GM12878 (cell line): ENCODE measurements at regions not wholly inside any gene's neighbourhood (a gene's known extent, or its start where the extent isn't known, plus 50 kb on each side); places are given as distances from the start of the nearest gene placed in this dataset.

Experiments
- CBFB ChIP-seq: IDR thresholded peaks from 2 replicates; pipeline ENCODE4 v1.6.1; 2016; ENCODE audit warnings: antibody characterized with exemption, low read depth
- CREB1 ChIP-seq: IDR thresholded peaks from 2 replicates; pipeline ENCODE4 v1.6.1; 2012; ENCODE audit warnings: low read depth, mild to moderate bottlenecking, inconsistent platforms
- PAX5 ChIP-seq: IDR thresholded peaks from 2 replicates; pipeline ENCODE4 v1.6.1; 2011; ENCODE audit warnings: low read depth, low read length, borderline replicate concordance
- SIX5 ChIP-seq: IDR thresholded peaks from 2 replicates; pipeline ENCODE4 v1.6.1; 2011; ENCODE audit warnings: mild to moderate bottlenecking, low read depth, low read length, moderate library complexity; ENCODE audit not compliant: severe bottlenecking
- TF ChIP-seq, protein P1 (sequence below), 3 experiments: IDR thresholded peaks in 2 of 3; conservative IDR thresholded peaks in 1 of 3; 2 replicates each; pipeline ENCODE4 v1.5.1; 2011; ENCODE audit warnings: low read depth in 3 of 3, low read length in 3 of 3, mild to moderate bottlenecking in 3 of 3, control low read depth in 2 of 3, moderate library complexity in 2 of 3, inconsistent platforms in 1 of 3, mixed read lengths in 1 of 3; ENCODE audit not compliant: control insufficient read depth in 2 of 3, insufficient read depth in 1 of 3; ENCODE audit errors: extremely low read depth in 1 of 3

DNA sequence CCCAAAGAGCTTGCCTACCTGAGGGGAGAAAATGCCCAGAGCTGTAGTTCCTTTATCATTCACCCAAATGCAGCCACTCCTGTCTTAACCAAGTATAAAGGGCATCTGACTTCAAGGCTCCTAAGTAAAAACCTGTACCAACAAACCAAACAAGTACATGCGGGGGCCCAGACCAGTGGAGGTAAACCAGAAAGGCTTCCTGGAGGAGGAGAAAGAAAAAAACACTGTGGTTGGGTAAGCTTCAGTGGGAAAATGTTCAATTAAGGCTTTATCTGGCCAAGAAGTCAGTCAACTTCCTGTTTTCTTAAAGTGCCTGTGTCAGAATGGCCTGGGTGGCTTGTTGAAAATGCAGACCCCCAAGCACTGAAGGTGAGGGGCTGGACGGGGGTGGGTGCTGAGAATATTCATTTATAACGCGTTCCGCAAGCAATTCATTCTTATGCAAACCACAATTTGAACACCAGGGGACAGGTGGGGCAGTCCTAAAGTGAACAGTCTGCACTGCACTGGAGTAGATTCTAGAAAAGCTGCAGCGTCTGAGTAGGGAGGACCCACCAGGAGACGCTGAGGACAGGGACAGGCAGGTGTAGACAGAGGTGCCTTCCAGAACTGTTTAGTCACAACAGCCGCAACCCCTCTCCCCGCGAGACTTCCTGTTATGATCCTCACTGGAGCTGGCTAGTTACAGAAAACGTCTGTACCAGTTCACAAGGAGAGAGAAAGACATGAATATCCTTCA, 467.1 kb downstream of the SOX9 start:
- TF ChIP-seq CREB1 (no peak), CBFB (no peak), SIX5 (no peak), PAX5 (no peak)
- TF ChIP-seq, protein P1, sequence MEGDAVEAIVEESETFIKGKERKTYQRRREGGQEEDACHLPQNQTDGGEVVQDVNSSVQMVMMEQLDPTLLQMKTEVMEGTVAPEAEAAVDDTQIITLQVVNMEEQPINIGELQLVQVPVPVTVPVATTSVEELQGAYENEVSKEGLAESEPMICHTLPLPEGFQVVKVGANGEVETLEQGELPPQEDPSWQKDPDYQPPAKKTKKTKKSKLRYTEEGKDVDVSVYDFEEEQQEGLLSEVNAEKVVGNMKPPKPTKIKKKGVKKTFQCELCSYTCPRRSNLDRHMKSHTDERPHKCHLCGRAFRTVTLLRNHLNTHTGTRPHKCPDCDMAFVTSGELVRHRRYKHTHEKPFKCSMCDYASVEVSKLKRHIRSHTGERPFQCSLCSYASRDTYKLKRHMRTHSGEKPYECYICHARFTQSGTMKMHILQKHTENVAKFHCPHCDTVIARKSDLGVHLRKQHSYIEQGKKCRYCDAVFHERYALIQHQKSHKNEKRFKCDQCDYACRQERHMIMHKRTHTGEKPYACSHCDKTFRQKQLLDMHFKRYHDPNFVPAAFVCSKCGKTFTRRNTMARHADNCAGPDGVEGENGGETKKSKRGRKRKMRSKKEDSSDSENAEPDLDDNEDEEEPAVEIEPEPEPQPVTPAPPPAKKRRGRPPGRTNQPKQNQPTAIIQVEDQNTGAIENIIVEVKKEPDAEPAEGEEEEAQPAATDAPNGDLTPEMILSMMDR (IDR thresholded peaks at IDR 0.05 in 2 of 3, conservative IDR thresholded peaks at IDR 0.05 in 1 of 3; ENCODE audit: control insufficient read depth in 2 of 3, extremely low read depth in 1 of 3, insufficient read depth in 1 of 3, low read depth in 3 of 3, low read length in 3 of 3), result no peak
